ENCODE measurements at regions not wholly inside any gene's neighbourhood (a gene's known extent, or its start where the extent isn't known, plus 50 kb on each side); places are given as distances from the start of the nearest gene placed in this dataset.
"Not testable (repeated sequence)": the region's sequence is repeated elsewhere in the genome, so short reads cannot be mapped to it uniquely, and the experiment has no call there.

DNA sequence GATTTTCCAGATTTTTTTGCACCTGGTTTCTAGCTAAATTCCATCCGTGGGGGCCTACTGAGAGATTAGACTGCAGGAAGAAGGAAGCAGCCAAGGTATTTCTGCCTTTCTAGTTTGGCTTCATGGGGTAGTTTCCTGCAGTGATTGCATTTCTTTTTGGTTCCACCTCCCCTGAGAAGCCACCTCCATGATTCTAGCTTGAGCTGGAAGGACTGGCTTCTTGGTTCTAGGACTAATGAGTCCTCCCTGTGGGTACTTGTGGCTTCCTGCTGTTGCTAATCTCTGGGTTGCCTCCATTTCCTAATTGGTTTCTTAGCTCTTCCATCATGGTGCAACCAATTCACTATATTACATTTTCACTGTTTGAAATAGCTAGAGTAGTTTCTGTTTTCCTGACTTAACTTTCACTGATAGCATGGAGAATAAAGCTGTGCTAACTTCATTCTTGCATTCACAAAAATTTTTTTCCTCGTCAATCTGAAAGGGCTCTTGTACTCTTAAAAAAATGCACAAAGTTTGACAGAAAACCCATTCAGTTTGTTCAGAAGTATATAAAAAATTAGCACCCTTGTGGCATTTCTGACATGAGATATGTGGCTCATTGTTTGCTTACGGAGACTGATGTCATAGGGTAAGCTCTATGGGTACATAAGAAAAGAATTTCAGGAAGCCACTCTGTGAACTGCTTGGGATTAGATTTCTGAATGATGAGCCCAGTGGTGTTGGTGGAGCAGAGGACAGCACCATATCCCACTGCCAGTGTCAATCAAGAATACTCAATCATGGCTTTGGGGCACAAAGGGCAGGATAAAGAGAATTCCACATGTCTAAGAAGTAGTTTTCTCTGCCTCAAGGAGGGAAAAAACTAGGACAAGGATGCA is 242.8 kb upstream of the RBMS1 start:
- DNase-seq = no peak

DNA sequence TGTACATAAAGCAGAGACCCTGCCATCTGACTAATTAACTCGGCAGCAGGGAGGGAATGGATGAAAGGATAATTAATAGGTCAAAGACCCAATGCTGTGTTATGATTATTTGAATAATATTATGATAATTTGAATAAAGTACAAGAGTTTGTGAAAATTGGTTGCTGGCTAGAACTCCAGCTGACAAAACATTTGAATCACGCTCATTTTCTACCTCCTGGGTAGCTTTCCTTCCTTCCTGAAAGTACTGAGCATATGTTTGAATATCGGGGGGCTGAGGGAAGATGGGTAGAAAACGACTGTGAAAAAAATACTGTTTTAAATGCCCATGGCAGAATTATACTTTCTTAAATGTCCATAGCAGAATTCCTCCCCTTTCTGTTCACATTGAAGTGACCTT is 243.6 kb upstream of the RBMS1 start:
- no peak for DNase-seq

DNA sequence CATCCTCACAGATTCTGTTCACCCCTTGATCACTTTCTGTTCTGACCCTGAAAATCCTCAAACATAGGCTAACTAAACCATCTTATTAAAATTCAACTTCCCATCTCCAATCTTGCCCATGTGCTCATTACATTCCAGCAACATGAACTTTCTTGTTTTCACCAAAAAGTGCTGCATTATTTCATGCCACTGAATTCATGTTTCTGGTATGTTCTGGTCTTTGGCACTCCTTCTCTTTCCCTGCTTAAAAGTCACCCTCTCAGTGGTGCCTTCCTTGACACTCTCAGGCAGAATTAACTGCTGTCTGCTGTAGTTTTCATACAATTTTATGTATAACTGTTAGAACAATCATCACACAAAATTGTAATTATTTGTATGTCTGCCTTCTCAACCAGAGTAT is 247.7 kb upstream of the RBMS1 start:
- no peak for DNase-seq

GRCh38 chr2:160741815-160742214 is 248.2 kb upstream of the RBMS1 start:
- no peak for DNase-seq

- DNase-seq = no peak
These were observed 249.1 kb upstream of the RBMS1 start for GRCh38 chr2:160742667-160743066.

- DNase-seq = no peak
These were observed 254.0 kb upstream of the RBMS1 start for GRCh38 chr2:160747501-160748170.

- no peak for DNase-seq
These were observed 257.4 kb upstream of the RBMS1 start for GRCh38 chr2:160751021-160751420.

DNA sequence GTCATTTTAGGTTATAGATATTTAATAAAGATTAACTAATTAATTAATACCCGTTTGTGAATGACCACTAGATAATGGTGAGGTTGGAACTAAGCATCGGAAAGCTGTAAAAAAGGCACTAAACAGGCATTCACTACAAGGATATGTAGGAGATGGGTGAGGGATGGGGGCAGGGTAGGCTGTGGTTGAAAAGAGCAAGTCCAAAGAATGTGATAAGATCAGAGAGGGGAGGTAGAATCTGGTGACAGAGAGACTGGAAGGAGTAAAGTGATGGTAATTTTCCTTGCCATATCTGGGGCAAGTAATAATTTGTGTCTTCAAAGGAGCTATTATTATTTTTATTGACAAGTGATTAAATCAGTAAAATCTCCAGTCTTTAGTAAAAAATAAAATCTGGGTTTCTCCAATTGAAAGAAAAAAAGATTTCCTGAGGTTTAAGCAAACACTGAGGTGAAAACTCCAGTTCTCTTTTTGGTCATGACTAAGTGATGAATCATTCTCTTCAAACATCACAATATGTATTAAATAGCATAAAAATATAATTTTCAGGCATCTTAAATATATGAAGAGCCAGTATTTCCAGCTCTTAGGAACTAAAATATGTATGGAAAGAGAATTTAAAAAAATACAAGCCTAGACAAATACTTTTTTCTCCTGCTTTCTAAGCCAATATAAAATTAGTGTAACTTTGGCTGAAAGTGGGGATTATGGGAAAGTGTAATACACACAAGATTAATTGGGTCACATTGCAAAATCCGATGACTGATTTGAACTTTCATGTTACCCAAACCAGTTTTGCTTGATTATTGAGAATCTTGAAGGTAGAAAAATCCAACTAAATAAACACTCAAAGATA is 259.1 kb upstream of the RBMS1 start:
- DNase-seq = peak; percentile 35

- no peak for DNase-seq
These were observed 259.7 kb upstream of the RBMS1 start for GRCh38 chr2:160753331-160753654.

- DNase-seq = no peak
These were observed 260.4 kb upstream of the RBMS1 start for GRCh38 chr2:160753960-160754359.

- no peak for DNase-seq
These were observed 262.9 kb upstream of the RBMS1 start for GRCh38 chr2:160756481-160756880.

DNA sequence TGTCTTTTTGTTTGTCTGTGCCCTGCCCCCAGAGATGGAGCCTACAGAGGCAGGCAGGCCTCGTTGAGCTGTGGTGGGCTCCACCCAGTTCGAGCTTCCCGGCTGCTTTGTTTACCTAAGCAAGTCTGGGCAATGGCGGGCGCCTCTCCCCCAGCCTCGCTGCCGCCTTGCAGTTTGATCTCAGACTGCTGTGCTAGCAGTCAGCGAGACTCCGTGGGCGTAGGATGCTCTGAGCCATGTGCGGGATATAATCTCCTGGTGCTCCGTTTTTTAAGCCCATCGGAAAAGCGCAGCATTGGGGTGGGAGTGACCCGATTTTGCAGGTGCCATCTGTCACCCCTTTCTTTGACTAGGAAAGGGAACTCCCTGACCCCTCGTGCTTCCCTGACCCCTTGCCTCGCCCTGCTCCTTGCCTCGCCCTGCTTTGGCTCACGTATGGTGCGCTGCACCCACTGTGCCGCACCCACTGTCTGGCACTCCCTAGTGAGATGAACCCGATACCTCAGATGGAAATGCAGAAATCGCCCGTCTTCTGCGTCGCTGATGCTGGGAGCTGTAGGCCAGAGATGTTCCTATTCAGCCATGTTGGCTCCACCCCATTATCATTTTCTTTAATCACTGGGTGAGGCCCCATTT is 269.0 kb upstream of the RBMS1 start:
- DNase-seq = not testable (repeated sequence)

DNA sequence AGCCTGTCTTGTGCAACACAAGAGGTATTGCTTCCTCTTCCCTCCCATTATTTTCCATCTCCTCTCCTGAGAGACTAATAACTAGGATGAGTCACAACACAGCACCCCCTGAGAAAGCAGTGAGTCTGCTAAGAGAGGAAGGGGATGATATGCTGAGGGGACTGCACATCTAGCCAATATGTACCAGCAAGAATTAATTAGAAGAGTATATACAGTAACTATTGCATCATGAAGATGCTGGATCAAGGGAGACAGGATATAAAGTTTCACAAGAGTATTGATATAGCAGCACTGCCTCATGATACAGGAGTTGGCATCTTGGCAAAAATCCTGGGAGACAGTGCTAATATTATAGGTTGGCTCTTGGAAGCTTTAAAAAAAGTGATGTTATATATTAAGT is 289.9 kb upstream of the RBMS1 start:
- DNase-seq = no peak

- DNase-seq = no peak
These were observed 290.4 kb upstream of the RBMS1 start for GRCh38 chr2:160784034-160784433.

- DNase-seq = no peak
These were observed 297.1 kb upstream of the RBMS1 start for GRCh38 chr2:160790738-160791137.

- DNase-seq = no peak
These were observed 298.3 kb upstream of the RBMS1 start for GRCh38 chr2:160791884-160792283.

DNA sequence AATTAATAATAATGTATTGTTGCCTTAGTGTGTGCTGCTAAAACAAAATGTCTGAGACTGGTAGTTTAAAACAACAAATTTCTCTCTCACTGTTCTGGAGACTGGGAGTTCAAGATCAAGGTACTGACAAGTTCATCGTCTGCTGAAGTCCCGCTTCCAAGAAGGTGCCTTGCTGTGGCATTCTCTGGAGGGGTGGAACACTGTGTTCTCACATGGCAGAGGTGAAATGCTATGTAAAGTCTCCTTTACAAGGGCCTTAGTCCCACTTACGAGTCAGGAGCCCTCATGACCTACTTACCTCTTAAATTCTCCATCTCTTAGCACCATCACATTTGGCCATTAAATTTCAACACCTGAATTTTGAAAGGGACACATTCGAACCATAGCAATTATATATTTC is 299.2 kb upstream of the RBMS1 start:
- no peak for DNase-seq

GRCh38 chr2:160794926-160795325 is 301.3 kb upstream of the RBMS1 start:
- no peak for DNase-seq

DNA sequence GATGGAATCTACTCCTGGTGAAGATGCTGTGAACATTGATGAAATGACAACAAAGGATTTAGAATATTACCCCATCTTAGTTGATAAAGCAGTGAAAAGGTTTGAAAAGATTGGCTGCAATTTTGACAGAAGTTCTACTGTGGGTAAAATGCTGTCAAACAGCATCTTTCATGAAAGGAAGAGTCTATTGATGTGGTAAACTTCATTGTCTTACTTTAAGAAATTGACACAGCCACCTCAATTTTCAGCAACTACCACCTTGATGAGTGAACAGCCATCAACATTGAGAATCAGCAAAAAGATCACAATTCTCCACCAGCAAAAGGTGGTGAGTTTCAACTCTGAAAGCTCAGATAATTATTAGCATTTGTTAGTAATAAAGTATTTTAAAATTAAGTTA is 310.3 kb upstream of the RBMS1 start:
- no peak for DNase-seq

GRCh38 chr2:160810406-160810805 is 316.8 kb upstream of the RBMS1 start:
- no peak for DNase-seq

DNA sequence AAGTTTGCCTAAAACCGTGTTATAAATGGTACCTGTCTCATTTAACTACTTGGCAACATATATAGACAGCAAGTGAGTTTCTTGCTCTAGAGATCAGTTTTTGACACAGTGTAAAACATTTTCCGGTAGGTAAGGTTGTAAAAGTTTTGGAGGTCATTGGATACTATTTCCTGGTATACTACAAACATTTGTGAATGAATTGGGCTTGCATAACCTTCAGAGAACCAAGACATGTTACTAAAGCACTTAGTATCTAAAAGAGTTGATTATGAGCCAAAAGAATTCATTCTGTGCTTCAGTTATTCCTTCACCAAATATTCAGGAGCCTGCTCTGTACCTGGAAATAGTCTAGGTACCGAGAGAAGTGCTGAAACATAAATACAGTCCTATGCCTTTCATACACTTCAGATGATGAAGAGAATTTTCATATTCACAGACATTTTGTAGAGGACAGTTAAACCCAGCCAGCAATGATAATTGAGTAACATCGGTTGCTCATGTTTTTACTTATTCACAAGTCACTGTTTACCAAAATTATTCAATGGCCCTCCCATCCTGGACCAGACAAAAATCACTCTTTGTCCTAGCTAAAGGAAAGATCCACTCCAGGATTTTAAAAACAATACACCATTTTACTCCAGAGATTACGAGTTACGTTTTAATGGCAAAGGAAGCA is 319.4 kb upstream of the RBMS1 start:
- DNase-seq = no peak

- DNase-seq = no peak
These were observed 319.9 kb upstream of the RBMS1 start for GRCh38 chr2:160813506-160813858.

Measured in stimulated activated CD4-positive, alpha-beta T cell treated with anti-CD3 and anti-CD28 coated beads, Interleukin-15, amount 100 ng/mL, for 24 hours (primary cell).